Urinary bladder (tissue), 3 donors: ENCODE measurements at regions not wholly inside any gene's neighbourhood (a gene's known extent, or its start where the extent isn't known, plus 50 kb on each side); places are given as distances from the start of the nearest gene placed in this dataset.
A peak's percentile ranks its signal among the peaks of the same experiment; 100 is the strongest.

Experiments used
- DNase-seq: peaks from one replicate; pipeline ENCODE4 v3.0.0-alpha.2; 2015; ENCODE audit errors: extremely low spot score
- H3K27ac ChIP-seq: one replicate; pipeline ENCODE4 v1.5.1; 2013; ENCODE audit warnings: low read depth, mild to moderate bottlenecking, moderate library complexity
- H3K36me3 ChIP-seq: one replicate; pipeline ENCODE4 v1.6.1; 2013; ENCODE audit warnings: mild to moderate bottlenecking, moderate library complexity; ENCODE audit not compliant: insufficient read depth
- H3K4me1 ChIP-seq: one replicate; pipeline ENCODE4 v1.6.1; 2013; ENCODE audit warnings: mild to moderate bottlenecking, moderate library complexity; ENCODE audit not compliant: insufficient read depth
- H3K4me3 ChIP-seq: one replicate; pipeline ENCODE4 v1.5.1; 2013; ENCODE audit warnings: low read depth, low read length
- WGBS: extraction: QIAGEN DNeasy Blood & Tissue Kit; methylation state at CpG from one replicate; pipeline ENCODE4 v1.1.7; 2013; 5-methylcytosine and 5-hydroxymethylcytosine counted together
- donor health status: healthy with polysubstance abuse.
- donor health status: healthy.

- Histone ChIP-seq H3K4me3 (no peak overlapping the region), H3K4me1 (no peaks in the 10 kb centered on the region), H3K36me3 (no peaks in the 10 kb centered on the region), H3K27ac (no peak overlapping the region)
- 87% methylated on average over 5 of the region's 5 CpGs for WGBS
- no peak for DNase-seq
These were observed 64.4 kb upstream of the POU5F2 start for GRCh38 chr5:93805616-93806379.

- no peak overlapping the region for H3K27ac ChIP-seq
- no peaks in the 10 kb centered on the region for H3K4me1 ChIP-seq
- DNase-seq: peak; percentile 21
- H3K4me3 ChIP-seq: no peak overlapping the region
- no peaks in the 10 kb centered on the region for H3K36me3 ChIP-seq
- WGBS: 20% methylated on average over 2 of the region's 2 CpGs
These were observed 59.8 kb upstream of the POU5F2 start for GRCh38 chr5:93800988-93801811.

DNA sequence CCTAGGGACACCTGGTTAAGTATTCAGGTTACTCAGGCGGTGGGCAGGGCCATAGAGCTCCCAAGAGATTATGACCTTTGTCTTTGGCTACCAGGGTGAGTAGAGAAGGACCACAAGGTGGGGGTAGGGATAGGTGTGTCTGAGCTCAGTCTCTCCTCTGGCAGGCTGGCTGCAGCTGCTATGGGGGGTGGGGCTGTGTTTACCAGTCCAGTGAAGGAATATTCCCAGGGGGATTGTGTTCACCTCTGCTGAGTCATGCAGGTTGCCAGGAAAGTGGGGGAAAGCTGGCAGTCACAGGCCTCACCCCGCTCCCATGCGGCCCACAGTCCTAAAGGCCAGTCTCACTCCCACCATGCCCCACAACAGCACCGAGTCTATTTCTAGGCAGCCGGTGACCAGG is 53.6 kb upstream of the POU5F2 start:
- WGBS: 92% methylated on average over 5 of the region's 5 CpGs
- Histone ChIP-seq H3K4me3 (no peak overlapping the region), H3K27ac (no peak overlapping the region), H3K4me1 (no peaks in the 10 kb centered on the region), H3K36me3 (no peaks in the 10 kb centered on the region)
- DNase-seq: no peak

GRCh38 chr5:93793159-93793781 is 51.9 kb upstream of the POU5F2 start:
- WGBS: 92% methylated on average over 5 of the region's 5 CpGs

DNA sequence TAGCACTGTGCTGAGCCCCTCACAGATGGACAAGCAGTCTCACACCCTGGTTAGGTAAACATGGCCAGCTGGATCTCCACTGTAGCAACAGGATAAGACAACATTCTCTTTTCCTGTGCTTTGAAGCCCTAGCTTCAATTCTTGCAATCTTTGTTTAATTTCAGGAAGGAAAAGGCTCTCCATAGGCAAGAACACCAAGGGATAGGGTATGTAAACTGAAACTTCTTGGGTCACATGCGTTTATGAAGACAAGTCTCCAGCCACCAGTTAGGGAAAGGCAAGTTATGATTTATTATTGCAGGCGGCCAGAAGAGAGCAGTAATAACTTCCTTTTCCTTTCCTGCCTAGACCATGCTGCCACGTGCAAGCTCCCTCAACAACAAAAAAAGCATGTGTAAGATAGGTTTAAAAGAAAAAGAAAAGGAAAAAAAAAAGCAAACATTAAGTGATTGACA is 50.1 kb upstream of the POU5F2 start:
- Histone ChIP-seq H3K36me3 (no peaks in the 10 kb centered on the region), H3K4me1 (no peaks in the 10 kb centered on the region), H3K27ac (no peak overlapping the region), H3K4me3 (no peak overlapping the region)
- WGBS: 35% methylated on average over 3 of the region's 3 CpGs
- DNase-seq: peak; percentile 3

More at GRCh38 chr5:93793159-93793781, 51.9 kb upstream of the POU5F2 start:
- Histone ChIP-seq H3K27ac (no peak overlapping the region), H3K36me3 (no peaks in the 10 kb centered on the region), H3K4me1 (no peaks in the 10 kb centered on the region), H3K4me3 (no peak overlapping the region)
- no peak for DNase-seq
